ENCODE measurements at regions not wholly inside any gene's neighbourhood (a gene's known extent, or its start where the extent isn't known, plus 50 kb on each side); places are given as distances from the start of the nearest gene placed in this dataset.
A peak's percentile ranks its signal among the peaks of the same experiment; 100 is the strongest.

DNA sequence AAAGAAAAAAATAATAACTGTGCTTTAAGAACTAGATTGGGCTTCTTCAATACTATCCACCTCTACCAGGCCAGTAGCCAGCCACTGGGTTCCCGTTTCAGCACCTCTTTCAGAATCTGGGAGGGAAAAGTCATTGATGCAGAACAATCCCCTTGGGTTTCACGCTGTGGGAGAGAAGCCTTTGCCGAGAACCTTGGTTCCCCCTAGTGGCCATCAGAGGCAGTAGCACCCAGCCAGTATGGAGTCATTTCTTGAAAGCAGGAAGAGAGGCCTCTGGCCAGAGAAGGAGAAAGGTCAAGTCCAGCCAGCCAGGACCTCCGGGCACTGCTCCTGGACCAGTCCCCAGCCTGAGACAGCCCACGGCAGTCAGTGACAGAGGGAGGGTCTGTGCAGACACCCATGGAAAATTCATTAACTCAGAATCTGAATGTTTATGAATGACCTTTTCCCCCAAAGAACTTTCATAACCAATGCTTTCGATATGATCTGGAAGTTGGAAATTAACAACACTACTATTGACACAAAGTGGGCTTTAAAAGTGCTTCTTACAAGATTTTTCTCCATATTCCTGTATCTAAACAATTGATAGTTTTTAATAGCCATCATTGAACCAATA, 51.2 kb upstream of the CDH5 start:
- DNase-seq = peak; percentile 65 to 73

DNA sequence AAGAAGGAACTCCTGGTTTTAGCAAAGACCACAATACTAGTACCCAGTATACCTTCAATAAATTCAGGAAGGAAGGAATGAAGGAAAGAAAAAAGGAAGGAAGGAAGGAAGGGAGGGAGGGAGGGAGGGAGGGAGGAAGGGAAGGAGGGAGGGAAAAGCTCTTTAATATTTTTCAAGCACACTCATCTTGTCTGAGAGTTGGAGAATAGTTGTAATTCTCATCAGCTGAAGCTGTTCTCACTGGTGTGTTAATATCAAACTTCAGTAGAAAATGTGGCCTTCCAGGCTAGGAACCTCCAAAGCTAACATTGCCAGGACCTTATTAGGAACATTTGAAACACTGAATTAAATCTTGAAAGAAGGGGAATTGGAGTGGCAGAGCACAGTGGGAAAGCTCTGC, 55.2 kb upstream of the CDH5 start:
- DNase-seq = no peak

DNA sequence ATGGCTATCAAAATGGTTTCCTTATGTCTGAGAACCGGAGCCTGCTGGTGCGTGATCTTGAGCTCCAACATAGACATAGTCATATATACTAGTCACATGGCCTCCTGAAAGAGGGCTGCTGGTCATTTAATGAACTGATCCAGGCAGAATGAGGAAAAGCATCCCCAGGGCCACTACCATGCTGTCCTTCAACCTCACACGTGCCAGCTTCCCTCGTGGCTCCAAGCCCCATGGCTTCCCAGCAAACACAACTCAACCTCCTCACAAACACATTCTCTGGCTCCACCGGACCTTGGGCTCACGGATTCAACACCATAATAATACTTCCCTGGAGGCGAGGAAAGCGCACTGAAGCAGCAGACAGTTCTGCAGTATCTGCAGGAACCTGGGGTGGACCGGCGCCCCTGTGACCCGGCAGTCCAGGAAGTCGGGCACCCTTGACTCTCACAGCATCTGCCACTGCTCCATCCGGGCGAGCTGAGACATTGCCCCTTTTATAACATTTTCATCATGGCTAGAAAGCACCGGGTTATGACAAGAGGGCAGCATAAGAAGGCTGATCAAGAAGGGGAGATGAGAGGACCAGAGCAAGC, 57.2 kb upstream of the CDH5 start:
- DNase-seq = no peak

DNA sequence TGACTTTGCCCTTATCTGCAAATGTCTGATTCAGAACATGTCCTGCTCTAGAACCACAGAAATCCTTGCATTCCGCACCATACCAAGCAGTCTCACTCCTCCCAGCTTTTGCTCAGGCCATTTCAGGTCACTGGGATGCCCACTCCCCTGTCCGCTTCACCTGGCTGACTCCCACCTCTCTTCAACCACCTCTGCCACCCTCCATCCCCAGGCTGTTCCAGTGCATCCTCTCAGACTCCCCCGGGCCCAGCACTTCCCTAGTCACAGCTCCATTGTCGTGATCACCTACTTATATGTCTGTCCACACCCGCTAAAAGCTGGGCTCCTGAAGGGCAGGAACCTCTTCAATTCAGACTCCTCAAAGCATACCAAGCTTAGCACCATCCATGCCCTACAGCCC, 58.4 kb upstream of the CDH5 start:
- DNase-seq = no peak

DNA sequence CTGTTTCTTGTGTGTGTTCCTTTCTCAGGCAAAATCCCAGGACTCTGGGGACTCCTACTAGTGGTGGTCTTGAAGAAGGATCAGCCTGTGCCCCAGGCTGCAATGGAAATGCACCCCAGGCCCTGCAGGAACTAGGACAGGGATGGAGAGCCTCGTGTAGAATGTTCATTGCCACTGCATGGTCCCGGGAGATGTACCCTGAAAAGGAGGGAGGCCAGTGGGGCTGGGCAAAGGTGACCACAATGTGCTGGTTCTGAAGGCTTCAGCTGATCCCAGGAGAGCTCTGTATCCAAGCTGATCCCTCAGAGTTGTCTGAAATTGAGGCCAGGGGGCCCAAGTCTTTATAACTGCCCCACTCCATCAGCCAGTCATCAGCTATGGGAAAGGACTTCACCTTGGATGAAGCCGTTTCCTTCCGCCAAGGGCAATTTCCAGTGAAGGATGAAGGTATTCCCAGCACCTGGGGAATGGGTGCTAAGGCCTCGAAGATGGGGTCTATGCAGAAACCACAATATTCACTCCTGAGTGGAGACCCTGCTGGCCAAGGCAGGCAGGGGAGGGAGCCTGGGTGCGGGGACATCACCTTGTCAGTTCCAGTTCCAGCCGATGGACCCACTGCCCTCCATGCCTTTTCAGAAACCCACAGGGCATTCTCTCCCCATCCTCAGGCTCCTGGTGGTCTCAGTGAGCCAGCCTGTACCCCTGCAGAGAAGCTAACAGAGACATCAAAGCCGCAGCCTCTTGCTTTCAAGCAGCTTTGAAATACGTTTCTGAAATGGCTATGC, 59.9 kb upstream of the CDH5 start:
- no peak for DNase-seq

DNA sequence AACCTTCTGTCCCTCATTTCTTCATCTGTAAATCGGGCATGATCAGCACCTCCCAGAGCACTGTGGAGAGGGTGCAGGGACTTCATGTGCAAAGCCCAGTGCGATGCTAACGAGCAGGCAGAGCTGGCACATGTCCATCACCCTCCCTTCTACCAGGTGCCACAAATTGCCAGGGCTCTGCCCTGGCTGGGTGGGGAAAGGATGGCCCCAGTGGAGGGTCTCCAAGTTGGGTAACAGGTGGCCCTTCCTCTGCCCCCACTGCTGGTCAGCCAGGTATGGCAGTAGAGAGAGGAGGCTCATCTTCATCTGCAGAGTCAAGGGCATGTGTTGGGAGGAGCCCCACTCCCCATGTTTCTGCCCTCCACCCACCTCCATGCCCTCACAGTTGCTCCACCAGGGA, 61.5 kb upstream of the CDH5 start:
- no peak for DNase-seq

DNA sequence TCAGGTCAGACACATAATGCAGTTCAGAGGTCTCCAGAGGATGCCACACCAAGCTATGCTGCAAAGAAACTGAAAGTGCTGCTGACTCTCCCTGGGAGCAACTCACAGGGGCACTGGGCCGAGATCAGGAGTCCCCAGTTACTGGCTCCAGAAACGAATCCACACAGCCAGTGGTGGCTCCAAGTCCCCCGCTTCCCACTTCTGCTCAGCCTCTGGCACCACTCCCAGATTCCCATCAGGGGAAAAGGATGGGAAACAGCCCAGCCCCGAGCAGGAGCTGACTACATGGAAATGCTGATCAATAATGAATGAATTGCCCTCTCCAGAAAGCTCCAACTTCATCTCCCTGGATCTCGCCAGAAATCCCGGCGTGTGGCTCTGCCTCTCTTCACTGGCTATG, 62.3 kb upstream of the CDH5 start:
- no peak for DNase-seq

DNA sequence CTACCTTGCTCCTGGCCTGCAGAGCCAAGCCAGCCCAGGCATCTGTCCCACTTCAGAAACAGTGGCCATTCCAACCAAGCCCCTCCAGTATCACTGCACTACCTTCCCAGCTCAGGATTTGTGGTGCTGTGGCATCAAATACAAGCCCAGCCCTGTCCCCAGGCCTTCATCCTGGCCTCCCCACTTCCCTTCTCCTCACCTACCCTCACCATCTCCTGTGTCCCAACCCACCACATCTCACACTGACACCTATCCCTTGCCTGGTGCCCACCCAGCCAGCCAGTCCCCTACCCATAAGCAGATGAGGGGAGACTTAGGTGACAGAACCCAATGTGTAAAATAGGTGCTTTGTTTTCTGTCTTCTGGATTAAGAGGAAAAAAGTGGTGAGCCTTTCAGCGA, 66.0 kb upstream of the CDH5 start:
- DNase-seq = no peak

DNA sequence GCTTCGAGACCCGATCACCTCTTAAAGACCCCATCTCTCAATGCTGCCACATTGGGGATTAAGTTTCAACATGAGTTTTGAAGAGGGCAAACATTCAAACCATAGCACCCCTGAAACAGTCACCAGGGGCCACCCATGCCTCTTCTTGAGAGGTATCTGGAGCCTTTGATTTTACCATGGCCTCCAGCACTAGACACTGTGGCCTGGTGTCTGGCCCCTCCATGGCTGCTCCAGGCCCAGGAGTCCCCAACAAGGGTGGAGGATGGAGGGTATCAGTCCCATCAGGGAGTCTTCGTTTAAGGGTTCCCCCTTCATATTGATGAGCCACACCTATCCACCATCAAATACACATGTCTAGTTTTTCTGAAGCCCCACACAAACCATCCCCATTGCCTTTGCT, 66.5 kb upstream of the CDH5 start:
- no peak for DNase-seq

DNA sequence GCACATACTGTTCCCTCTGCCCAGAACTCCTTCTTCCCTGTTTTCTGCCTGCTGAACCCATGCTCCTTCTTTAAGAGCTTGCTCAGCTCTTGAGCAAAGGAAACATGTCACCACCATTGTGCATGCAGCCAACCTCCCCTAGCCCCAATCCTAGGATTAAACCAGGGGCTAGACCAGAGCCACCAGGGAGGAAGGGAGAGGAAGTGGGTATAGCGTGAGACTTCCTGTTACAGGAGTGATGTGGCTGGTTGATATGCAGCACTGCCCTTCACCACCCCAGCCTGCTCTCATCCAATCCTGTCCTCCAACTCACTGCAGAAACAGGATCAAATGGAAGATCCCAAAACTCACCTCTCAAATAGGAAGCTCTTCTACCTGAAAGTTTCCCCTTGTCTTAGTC, 67.1 kb upstream of the CDH5 start:
- no peak for DNase-seq

DNA sequence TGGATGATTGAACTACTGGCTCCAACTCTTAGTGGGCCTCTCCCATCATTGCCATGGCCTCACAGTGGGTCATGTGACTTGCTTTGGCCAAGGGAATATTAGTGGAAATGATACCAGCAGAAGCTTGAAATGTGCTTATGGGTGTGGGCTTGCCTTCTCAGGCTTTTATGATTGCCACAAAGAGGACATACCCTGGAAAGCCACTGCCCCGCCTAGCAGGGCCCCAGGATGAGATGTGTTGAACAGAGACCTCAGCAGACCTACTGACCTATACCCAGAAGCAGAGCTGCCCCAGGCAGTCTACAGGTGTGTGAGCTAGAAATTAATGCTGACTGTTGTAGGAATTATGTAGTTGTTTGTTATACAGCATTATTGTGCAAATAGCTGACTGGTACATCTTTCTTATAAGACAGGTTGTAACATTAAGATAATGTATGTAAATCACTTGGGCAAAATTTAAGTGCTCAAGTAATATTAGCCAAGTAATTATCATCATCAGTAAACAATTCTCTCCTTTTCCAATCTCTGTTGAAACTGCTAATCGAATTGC, 67.8 kb upstream of the CDH5 start:
- DNase-seq = no peak

DNA sequence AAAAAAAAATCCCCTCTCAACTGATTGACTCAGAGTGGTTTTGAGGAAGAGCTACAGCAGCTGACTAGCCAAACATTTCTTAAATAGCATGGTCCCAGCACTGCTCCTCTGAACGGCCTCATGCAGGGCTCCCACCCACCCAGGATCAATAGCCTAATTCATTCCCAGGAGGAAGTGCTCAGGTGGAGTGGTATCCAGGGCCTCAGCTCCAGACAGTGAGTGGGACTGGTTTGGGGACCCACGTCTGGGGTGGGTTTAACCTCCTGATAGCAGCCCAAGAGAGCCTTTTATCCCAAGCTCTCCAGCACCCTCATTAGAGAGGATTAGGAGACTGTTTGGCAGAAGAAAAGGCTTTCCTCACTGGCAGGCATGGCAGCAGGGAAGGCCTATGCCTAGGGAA, 68.5 kb upstream of the CDH5 start:
- no peak for DNase-seq

DNA sequence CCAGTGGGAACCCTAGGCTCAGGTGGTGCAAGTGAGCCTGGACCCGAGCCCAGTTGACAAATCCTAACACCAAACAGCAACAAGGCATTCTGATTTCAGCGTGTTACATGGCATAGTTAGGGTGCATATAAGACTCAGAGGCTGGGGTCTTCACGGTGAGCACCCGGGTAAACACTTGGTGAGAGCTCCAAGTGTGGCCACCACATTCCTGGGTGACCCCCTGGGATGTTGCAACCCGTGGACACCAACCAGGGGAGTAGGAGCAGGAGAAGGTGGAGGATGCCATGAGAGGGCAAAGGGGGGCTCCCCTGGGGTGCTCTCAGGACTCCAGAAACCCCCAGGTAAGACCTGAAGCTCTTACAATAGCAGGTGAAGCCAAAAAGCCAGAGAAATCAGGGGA, 69.9 kb upstream of the CDH5 start:
- no peak for DNase-seq

DNA sequence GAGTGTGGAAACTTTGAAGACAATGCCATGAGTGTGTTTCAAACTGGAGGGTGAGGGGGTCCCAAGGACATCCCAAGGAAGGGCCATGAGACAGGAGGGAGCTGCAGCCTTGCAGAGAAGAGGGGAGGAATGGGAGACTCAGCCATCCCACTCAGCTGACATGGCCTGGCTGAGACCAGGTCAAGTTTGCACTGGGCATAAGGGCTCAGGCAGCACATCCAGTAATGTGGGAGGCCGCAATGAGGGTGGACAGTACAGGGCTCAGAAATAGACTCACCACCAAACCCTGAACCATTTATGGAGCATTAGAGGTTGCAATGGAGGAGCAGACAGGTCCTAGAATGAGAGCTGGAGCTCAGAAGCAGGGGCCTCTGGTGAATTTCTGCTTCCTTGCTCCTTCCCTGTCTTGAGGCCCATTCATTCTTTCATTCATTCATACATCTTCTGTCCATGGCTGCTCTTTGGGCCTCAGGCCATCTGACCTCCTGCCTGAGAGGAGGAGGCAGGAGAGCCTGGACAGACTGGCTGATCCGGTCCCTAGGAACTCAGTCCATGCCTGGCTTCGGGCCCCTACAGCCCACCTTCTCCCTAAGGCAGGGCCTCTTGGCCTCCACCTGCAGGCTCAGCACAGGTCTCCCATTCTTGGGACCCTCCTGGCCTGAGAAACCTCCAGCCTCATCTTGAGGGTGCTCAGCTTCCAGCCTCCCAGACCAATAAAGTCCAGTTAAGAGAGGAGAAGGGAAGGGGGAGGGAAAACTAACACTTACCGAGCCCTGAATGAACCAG, 70.5 kb upstream of the CDH5 start:
- no peak for DNase-seq

DNA sequence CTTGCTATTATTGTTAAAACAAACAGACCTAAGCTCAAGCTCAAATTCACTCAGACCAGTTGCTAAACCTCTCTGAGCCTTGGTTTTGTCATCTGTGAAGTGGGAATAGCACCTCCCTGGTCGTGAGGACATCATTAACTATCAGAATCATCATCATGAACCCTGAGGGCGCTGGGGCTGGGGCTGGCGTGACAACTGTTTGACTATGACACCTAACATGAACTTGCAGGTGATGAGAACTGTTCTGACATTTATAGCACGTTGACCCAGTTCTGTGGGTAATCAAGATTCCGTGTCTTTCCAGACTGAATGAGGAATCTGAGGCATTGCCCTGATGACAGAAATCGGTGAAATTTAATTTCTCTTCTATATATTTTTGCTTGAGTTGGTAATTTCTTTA, 71.3 kb upstream of the CDH5 start:
- no peak for DNase-seq

DNA sequence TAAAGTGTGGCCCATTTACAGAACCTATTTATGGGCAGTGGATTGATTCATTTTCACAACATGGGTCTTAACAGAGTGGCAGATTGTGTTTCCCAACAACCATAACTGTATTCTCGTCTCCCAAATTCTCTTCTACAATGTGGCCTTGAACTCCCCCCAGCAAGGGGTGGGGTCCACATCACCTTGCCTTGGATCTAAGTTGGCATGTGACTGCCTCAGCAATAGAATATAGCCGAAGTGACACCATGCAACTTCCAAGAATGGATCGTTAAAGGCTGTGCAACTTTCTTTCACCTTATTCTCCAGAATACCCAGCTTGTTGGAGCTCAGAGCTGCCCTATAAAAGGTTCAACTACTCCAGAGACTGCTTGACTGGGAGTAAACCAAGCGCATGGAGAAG, 72.0 kb upstream of the CDH5 start:
- DNase-seq = no peak

DNA sequence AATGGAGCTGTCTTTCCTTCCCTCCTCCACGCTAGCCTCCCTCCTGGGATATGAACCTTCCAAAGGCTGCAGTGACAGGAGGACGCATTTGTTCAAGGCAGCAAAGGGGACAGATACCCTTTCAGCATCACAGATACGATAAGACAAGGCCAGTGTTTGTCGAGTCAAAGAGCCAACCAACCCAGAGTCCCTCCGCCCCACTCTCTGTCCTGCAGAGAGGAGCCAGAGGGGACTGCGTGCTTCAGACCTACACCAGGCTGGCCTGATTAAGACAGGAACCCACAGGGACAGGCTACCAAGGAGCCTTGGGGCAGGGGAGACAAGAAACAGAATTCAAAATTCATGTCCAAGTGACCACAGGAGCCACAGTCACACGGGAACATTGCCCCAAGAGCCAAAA, 72.6 kb upstream of the CDH5 start:
- DNase-seq = no peak

DNA sequence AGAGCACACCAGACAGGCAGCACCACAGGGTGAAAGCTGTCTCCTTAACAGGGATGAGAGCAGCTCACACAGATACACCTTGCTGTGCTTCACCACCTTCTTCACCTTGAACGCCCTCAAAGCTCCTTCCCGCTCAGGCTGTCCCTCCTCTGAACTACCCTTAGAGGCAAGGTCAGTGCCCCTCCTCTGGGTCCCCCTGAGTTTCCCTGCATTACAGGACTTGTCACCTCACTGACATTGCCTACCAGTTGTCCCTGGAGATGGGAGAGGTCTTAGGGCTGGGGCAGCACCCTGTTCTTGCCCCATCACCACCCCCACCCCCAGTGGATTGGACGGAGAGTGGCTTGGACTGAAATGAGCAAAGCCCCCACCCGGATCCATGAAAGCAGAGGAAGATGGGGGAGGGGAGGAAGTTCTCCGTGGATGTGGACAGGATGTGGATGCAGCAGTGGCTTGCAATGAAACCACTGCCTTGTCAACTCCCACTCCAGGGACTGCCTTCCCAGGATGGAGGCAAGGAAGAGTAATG, 73.2 kb upstream of the CDH5 start:
- DNase-seq = no peak

DNA sequence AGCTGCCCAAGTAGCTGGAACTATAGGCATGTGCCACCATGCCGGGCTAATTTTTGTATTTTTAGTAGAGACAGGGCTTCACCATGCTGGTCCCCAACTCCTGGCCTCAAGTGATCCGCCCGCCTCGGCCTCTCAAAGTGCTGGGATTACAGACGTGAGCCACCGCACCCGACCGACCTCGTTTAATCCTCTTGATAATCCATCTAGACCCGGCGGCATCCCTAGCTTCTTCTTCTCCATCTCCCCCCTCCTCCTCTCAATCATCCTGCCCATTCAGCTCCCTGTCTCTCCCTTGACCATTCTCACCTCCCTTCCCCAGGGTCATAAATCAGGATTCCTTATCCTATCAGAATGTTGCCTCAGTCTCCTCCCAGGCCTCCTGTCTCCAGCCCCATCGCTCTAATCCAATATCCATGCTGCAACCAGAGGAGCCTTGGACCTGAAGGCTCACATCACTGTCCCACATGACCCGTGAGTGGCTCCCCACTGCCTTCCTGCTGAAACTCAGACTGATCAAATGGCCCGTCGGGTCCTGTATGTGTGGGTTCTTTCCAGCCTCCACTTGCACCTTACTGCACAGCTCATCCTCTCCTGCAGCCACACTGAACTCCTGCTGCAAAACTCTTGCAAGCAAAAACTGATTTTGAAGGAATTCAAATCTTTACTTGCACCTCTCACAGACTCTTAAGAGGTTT, 74.1 kb upstream of the CDH5 start:
- no peak for DNase-seq

DNA sequence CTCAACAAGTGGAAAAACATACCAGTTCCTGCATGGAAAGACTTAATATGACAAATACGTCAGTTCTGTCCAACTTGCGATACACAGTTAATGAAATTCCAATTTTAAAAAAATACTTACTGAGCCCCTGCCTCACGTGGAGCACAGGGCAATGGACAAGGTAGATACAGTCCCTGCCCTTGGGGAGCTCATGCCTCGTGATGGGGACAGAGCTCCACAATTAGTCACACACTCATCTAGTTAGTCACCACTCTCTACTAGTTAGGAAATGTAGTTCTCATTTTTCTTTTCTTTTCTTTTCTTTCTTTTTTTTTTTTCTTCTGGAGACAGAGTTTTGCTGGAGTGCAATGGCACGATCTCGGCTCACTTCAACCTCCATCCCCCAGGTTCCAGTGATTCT, 74.7 kb upstream of the CDH5 start:
- DNase-seq = no peak

DNA sequence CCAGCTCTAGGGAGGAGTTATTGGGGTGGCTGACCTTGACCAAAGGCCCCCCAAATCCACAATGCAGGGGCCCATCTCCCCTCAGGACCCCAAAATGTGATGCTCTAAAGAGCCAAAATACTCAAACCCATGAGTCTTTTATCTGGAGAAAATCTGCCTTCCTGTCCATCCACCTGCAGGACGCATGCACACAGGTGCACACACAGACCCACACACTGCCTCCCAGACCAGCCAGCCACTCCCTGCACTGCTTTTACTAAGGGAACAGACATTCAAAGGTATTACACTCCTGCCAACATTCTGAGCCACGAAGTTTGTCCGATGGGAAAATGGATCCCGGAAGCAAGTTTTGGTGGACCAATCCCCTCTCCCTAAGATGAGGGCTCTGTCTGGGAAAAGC, 76.1 kb upstream of the CDH5 start:
- no peak for DNase-seq

DNA sequence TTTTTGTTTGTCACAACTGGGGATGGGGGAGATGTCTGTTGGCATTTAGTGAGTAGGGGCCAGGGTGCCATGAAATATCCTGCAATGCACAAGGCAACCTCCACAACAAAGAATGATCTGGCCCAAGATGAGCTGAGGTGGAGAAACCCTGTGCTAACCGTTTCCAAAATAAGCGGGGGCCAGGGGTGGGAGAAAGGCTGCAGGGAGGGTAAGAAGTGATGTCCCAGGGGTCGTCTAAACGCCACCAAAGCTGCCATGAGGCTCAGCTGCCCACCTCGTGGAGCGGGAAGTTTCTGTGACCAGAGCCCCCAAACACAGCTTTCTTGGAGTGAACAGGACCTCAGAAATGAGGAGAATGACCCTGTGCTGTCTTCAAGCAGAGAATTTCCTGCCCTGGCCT, 76.5 kb upstream of the CDH5 start:
- no peak for DNase-seq
